ENCODE measurements at regions not wholly inside any gene's neighbourhood (a gene's known extent, or its start where the extent isn't known, plus 50 kb on each side); places are given as distances from the start of the nearest gene placed in this dataset.

DNA sequence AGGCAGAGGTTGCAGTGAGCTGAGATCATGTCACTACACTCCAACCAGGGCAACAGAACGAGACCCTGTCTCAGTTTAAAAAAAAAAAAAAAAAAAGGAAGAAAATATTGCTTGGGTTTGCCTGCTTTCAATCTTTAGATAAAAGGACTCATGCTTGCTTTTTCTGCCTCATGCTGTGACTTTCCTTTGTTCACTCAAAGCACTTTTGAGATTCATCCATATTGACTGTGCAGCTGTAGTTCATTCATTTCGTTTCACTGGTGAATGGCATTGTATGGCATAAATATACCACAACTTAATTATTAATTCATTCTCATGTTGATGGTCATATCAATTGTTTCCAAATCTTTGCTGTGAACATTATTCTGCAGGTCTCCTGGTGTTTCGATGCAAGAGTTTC is 97.6 kb upstream of the NFE2L3 start:
- FAIRE-seq (no peak), DNase-seq (ENCODE audit: insufficient read length) (no peak)
- TF ChIP-seq TAF1 (IDR thresholded peaks at IDR 0.05; ENCODE audit: borderline replicate concordance, low read depth, low read length), result no peak

DNA sequence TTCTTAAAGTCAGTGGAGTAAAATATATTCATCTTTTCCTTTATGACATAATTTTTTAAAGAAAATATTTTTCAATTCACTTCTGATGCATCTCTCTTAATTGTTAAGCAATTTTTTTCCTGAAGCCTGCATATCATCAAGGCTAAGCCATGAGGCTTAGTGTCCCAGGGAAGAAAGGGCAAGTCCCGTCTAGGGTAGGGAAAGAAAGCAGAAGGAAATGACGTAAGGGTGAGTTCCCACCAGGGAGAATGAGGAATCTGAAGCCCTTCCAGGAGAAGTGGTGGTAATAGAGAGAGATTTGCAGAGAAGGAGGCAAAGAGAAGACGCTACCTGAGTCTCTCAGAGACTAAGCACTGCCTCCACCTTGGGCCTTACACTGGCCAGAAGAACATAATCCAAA is 96.8 kb upstream of the NFE2L3 start:
- TF ChIP-seq POLR2AphosphoS5 (IDR thresholded peaks at IDR 0.05; ENCODE audit: low read depth, low read length) (no peak), TAF1 (IDR thresholded peaks at IDR 0.05; ENCODE audit: borderline replicate concordance, low read depth, low read length) (no peak)
- DNase-seq (ENCODE audit: insufficient read length) (no peak), FAIRE-seq (no peak)

- no peak for FAIRE-seq
- no peak for TF ChIP-seq POLR2A (IDR thresholded peaks at IDR 0.05; ENCODE audit: low read depth, low read length)
- TF ChIP-seq TAF1 (IDR thresholded peaks at IDR 0.05; ENCODE audit: borderline replicate concordance, low read depth, low read length), result no peak
- TF ChIP-seq POLR2AphosphoS5 (IDR thresholded peaks at IDR 0.05; ENCODE audit: low read depth, low read length), result no peak
These were observed 91.0 kb upstream of the NFE2L3 start for GRCh38 chr7:26060733-26061677.

GRCh38 chr7:26061678-26062603 is 90.1 kb upstream of the NFE2L3 start:
- TF ChIP-seq POLR2AphosphoS5 (IDR thresholded peaks at IDR 0.05; ENCODE audit: low read depth, low read length), result no peak
- no peak for TF ChIP-seq TAF1 (IDR thresholded peaks at IDR 0.05; ENCODE audit: borderline replicate concordance, low read depth, low read length)
- TF ChIP-seq POLR2A (IDR thresholded peaks at IDR 0.05; ENCODE audit: low read depth, low read length), result no peak
- peak; percentile 34 for DNase-seq (ENCODE audit: insufficient read length)
- FAIRE-seq, result peak; percentile 94

More at GRCh38 chr7:26060733-26061677, 91.0 kb upstream of the NFE2L3 start:
- no peak for DNase-seq (ENCODE audit: insufficient read length)

DNA sequence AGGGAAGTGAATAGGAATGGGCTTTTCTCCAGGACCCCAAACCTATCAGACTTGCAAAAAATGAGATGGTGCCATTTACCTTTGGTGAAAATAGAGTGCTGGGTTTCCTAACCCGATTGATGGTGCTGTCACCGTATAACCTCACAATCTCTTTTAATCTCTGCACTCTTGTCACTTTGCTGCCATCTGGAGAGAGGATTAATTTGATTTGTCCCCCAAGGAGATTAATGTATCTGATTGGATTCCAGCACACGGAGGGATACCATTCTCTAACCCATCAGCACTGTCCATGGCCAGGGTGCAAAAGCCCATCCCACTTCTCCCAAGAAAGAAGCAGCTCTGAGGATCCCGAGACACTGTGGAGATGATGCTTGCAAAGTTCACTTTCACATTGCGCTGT is 86.3 kb upstream of the NFE2L3 start:
- DNase-seq (ENCODE audit: insufficient read length), result no peak
- no peak for FAIRE-seq
- TF ChIP-seq TAF1 (IDR thresholded peaks at IDR 0.05; ENCODE audit: borderline replicate concordance, low read depth, low read length), result no peak
- TF ChIP-seq POLR2A (IDR thresholded peaks at IDR 0.05; ENCODE audit: low read depth, low read length), result no peak
- TF ChIP-seq POLR2AphosphoS5 (IDR thresholded peaks at IDR 0.05; ENCODE audit: low read depth, low read length), result no peak

- DNase-seq (ENCODE audit: insufficient read length) (no peak), FAIRE-seq (no peak)
- TF ChIP-seq TAF1 (IDR thresholded peaks at IDR 0.05; ENCODE audit: borderline replicate concordance, low read depth, low read length) (no peak), POLR2A (IDR thresholded peaks at IDR 0.05; ENCODE audit: low read depth, low read length) (no peak), POLR2AphosphoS5 (IDR thresholded peaks at IDR 0.05; ENCODE audit: low read depth, low read length) (no peak)
These were observed 85.3 kb upstream of the NFE2L3 start for GRCh38 chr7:26066736-26067135.

DNA sequence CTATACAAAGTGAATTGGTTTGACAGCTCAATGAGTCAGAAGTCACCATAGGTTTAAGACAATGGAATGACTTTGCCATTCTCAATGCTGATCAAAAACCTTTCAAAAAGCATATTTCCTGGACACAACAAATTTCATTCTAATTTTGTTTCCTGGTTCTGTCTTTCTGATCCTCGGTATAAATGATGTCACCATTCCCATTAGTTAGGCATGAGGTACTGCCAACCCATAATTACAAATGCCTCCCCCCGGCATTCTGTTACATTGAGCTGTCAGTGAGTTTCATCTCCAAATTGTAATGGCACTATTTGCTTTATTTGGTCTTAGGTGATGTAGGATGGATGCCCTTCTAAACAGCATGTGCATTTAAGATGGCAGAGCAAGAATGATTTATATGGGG is 81.7 kb upstream of the NFE2L3 start:
- TF ChIP-seq POLR2AphosphoS5 (IDR thresholded peaks at IDR 0.05; ENCODE audit: low read depth, low read length) (no peak), POLR2A (IDR thresholded peaks at IDR 0.05; ENCODE audit: low read depth, low read length) (no peak), TAF1 (IDR thresholded peaks at IDR 0.05; ENCODE audit: borderline replicate concordance, low read depth, low read length) (no peak)
- FAIRE-seq (no peak), DNase-seq (ENCODE audit: insufficient read length) (no peak)

DNA sequence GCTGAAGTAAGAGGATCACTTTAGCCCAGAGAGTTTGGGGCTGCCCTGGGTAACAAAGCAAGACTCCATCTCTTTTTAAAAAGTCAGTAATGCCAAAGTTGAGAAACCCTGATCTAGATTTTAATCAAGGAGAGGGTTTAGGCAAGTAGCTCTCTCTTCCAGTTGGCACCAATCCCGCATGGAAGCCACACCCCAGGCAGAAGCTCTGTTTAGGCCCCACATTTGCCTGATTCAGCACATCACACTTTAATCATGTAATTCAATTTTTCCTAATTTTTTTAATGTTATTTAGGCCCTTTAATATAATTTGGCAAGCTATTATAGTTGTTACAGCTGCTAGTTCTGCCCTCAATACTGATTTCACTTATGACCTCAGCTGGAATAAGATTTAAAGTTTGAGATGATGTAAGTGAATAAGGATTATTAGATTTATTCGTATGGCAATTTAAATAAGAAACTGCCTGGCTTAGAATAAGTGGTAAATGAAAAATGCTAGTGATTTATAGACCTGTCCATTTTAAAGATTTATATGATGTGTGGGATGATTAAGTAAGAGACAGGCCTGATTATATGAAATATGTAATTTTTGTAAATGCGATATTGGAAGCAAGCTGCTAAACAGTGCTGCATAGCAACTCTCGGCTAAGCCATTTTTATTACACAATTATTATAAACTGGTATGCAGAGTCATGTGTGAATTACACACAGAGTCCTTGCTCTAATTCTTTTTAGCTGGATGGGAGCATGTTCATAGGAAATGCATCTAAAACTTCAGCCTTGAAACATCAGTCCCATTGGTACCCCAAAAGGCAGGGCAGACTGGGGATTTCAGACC is 80.2 kb upstream of the NFE2L3 start:
- TF ChIP-seq TAF1 (IDR thresholded peaks at IDR 0.05; ENCODE audit: borderline replicate concordance, low read depth, low read length) (no peak), POLR2AphosphoS5 (IDR thresholded peaks at IDR 0.05; ENCODE audit: low read depth, low read length) (no peak), POLR2A (IDR thresholded peaks at IDR 0.05; ENCODE audit: low read depth, low read length) (no peak)
- DNase-seq (ENCODE audit: insufficient read length), result no peak
- no peak for FAIRE-seq

GRCh38 chr7:26073041-26073440 is 79.0 kb upstream of the NFE2L3 start:
- TF ChIP-seq TAF1 (IDR thresholded peaks at IDR 0.05; ENCODE audit: borderline replicate concordance, low read depth, low read length), result no peak
- TF ChIP-seq POLR2A (IDR thresholded peaks at IDR 0.05; ENCODE audit: low read depth, low read length), result no peak
- no peak for TF ChIP-seq POLR2AphosphoS5 (IDR thresholded peaks at IDR 0.05; ENCODE audit: low read depth, low read length)
- DNase-seq (ENCODE audit: insufficient read length) (no peak), FAIRE-seq (no peak)

GRCh38 chr7:26074919-26075318 is 77.1 kb upstream of the NFE2L3 start:
- DNase-seq (ENCODE audit: insufficient read length) (no peak), FAIRE-seq (no peak)
- TF ChIP-seq TAF1 (IDR thresholded peaks at IDR 0.05; ENCODE audit: borderline replicate concordance, low read depth, low read length) (no peak), POLR2AphosphoS5 (IDR thresholded peaks at IDR 0.05; ENCODE audit: low read depth, low read length) (no peak), POLR2A (IDR thresholded peaks at IDR 0.05; ENCODE audit: low read depth, low read length) (no peak)

DNA sequence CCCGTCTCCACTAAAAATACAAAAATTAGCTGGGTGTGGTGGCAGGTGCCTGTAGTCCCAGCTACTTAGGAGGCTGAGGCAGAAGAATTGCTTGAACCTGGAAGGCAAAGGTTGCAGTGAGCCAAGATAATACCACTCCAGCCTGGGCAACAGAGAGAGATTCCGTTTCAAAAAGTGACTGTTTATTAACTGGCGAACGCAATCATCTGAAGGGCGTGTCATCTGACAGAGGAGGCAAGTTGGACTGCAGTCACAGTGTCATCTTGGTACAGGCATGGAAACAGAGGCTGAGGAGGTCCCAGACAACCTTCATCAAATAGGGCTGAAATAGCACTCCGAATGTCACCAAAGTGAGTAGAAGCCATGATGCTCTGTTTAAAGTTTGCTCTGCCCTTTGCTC is 75.3 kb upstream of the NFE2L3 start:
- DNase-seq (ENCODE audit: insufficient read length), result no peak
- FAIRE-seq, result no peak
- TF ChIP-seq POLR2A (IDR thresholded peaks at IDR 0.05; ENCODE audit: low read depth, low read length) (no peak), TAF1 (IDR thresholded peaks at IDR 0.05; ENCODE audit: borderline replicate concordance, low read depth, low read length) (no peak), POLR2AphosphoS5 (IDR thresholded peaks at IDR 0.05; ENCODE audit: low read depth, low read length) (no peak)
